Superior temporal gyrus (tissue), 1 donor: ENCODE measurements at regions not wholly inside any gene's neighbourhood (a gene's known extent, or its start where the extent isn't known, plus 50 kb on each side); places are given as distances from the start of the nearest gene placed in this dataset.
A peak's percentile ranks its signal among the peaks of the same experiment; 100 is the strongest.

Source experiments
- DNase-seq: peaks from one replicate; pipeline ENCODE4 v3.0.0-alpha.2; 2016; ENCODE audit errors: extremely low spot score

GRCh38 chr3:15952543-15953175, 154.9 kb upstream of the ANKRD28 start:
- no peak for DNase-seq

GRCh38 chr3:15953841-15954240, 156.1 kb upstream of the ANKRD28 start:
- DNase-seq = no peak

- DNase-seq = peak; percentile 77
These were observed 158.2 kb upstream of the ANKRD28 start for GRCh38 chr3:15955968-15956367.

- DNase-seq = no peak
These were observed 161.1 kb upstream of the ANKRD28 start for GRCh38 chr3:15958692-15959433.

- DNase-seq = no peak
These were observed 161.6 kb upstream of the ANKRD28 start for GRCh38 chr3:15959434-15959811.

GRCh38 chr3:15964605-15965442, 167.0 kb upstream of the ANKRD28 start:
- DNase-seq = no peak

- no peak for DNase-seq
These were observed 169.8 kb upstream of the ANKRD28 start for GRCh38 chr3:15967577-15967976.

GRCh38 chr3:15969874-15970640, 172.3 kb upstream of the ANKRD28 start:
- DNase-seq = no peak

- DNase-seq = no peak
These were observed 175.6 kb upstream of the ANKRD28 start for GRCh38 chr3:15973414-15973813.

- no peak for DNase-seq
These were observed 176.2 kb upstream of the ANKRD28 start for GRCh38 chr3:15973940-15974339.

- no peak for DNase-seq
These were observed 176.9 kb upstream of the ANKRD28 start for GRCh38 chr3:15974647-15975046.

GRCh38 chr3:15976524-15976923, 178.7 kb upstream of the ANKRD28 start:
- no peak for DNase-seq

GRCh38 chr3:15977090-15977489, 179.3 kb upstream of the ANKRD28 start:
- DNase-seq = no peak

GRCh38 chr3:15977598-15978232, 179.9 kb upstream of the ANKRD28 start:
- no peak for DNase-seq

GRCh38 chr3:15978801-15979200, 181.0 kb upstream of the ANKRD28 start:
- no peak for DNase-seq

- no peak for DNase-seq
These were observed 181.7 kb upstream of the ANKRD28 start for GRCh38 chr3:15979495-15979894.

GRCh38 chr3:15979900-15980299, 182.1 kb upstream of the ANKRD28 start:
- no peak for DNase-seq

- DNase-seq = no peak
These were observed 184.5 kb upstream of the ANKRD28 start for GRCh38 chr3:15982243-15982642.

GRCh38 chr3:15982667-15983196, 185.0 kb upstream of the ANKRD28 start:
- DNase-seq = peak; percentile 83

GRCh38 chr3:15983232-15983631, 185.5 kb upstream of the ANKRD28 start:
- peak; percentile 29 for DNase-seq

- DNase-seq = peak; percentile 11
These were observed 185.9 kb upstream of the ANKRD28 start for GRCh38 chr3:15983693-15984092.
